ENCODE measurements at regions not wholly inside any gene's neighbourhood (a gene's known extent, or its start where the extent isn't known, plus 50 kb on each side); places are given as distances from the start of the nearest gene placed in this dataset.

GRCh38 chr14:54048736-54049135 lies 92.1 kb upstream of the BMP4 start:
- TF ChIP-seq CTCF (IDR thresholded peaks at IDR 0.05) (no peak), POLR2A (IDR thresholded peaks at IDR 0.05) (no peak), POLR2AphosphoS5 (IDR thresholded peaks at IDR 0.05) (no peak), EP300 (IDR thresholded peaks at IDR 0.05) (no peak)
